IgD-negative memory B cell (primary cell): ENCODE measurements at regions not wholly inside any gene's neighbourhood (a gene's known extent, or its start where the extent isn't known, plus 50 kb on each side); places are given as distances from the start of the nearest gene placed in this dataset.

ENCODE experiments used
- H3K27ac Mint-ChIP-seq, 3 donors: one replicate each; pipeline ENCODE4 v1.8.0; 2020 to 2022; ENCODE audit warnings: mild to moderate bottlenecking in 3 of 3, mixed read lengths in 3 of 3, moderate library complexity in 1 of 3
- H3K27me3 Mint-ChIP-seq: one replicate; pipeline ENCODE4 v1.8.0; 2021; ENCODE audit warnings: mixed read lengths
- H3K36me3 Mint-ChIP-seq: one replicate; pipeline ENCODE4 v1.8.0; 2020; ENCODE audit warnings: mild to moderate bottlenecking, mixed read lengths
- H3K4me1 Mint-ChIP-seq, 3 donors: one replicate each; pipeline ENCODE4 v1.8.0; 2020 to 2022; ENCODE audit warnings: mixed read lengths in 3 of 3, mild to moderate bottlenecking in 1 of 3
- H3K4me3 Mint-ChIP-seq, 4 donors: one replicate each; pipeline ENCODE4 v1.8.0; 2020 to 2022; ENCODE audit warnings: mild to moderate bottlenecking in 4 of 4, mixed read lengths in 4 of 4, moderate library complexity in 3 of 4
- H3K9me3 Mint-ChIP-seq, 3 donors: one replicate each; pipeline ENCODE4 v1.8.0; 2020 to 2021; ENCODE audit warnings: mixed read lengths in 3 of 3, mild to moderate bottlenecking in 1 of 3

DNA sequence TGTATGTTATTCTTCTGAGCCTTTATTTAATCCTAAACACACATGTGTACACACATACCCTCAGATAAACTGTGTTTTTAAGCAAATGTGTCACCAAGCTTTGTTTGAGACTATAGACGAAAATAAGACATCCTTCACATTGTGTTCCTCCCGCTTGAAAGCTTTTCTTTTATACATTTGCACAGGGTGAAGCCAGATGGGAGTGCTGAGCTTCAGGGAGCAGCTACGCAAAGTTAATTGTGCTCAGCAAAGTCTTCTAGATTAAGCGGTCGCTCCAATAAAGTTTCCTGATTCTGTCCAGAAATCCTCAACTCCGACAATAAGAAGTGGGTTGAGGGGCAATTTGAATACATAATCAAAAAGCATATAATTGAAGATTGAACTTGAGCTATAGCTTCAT, 117.2 kb upstream of the ARGLU1 start:
- Mint-ChIP-seq H3K36me3 (no peaks in the 10 kb centered on the region), H3K27ac (no peak overlapping the region), H3K4me3 (no peak overlapping the region), H3K9me3 (peaks cover 0 to 2% (median 0%) of the 10 kb centered on the region in 3 donors), H3K4me1 (peaks cover 4 to 7% (median 5%) of the 10 kb centered on the region in 3 donors), H3K27me3 (peaks cover 12% of the 10 kb centered on the region)

DNA sequence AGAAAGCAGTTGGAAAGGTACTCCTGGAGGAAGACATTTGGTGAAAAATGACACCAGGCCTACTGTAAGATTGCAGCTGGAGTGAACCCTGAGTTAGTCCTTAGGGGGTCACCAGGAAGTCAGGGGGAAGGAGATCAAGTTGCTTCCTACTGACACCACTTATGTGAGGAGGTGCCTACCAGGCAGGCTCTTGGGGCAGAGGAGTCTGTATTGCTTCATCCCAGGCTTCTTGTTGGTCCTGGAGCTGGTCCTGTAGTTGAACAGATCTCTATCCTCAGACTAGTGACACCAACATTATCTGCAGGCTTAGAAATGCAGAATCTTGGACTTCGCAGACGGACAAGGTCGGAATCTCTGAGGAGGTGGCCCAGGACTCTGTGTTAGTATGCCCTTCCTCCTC, 116.0 kb upstream of the ARGLU1 start:
- H3K4me1 Mint-ChIP-seq: peaks cover 4 to 7% (median 5%) of the 10 kb centered on the region in 3 donors
- no peak overlapping the region for H3K27ac Mint-ChIP-seq
- H3K27me3 Mint-ChIP-seq: peaks cover 10% of the 10 kb centered on the region
- H3K9me3 Mint-ChIP-seq: no peaks in the 10 kb centered on the region
- H3K4me3 Mint-ChIP-seq: no peak overlapping the region
- H3K36me3 Mint-ChIP-seq: no peaks in the 10 kb centered on the region

- Mint-ChIP-seq H3K4me1 (peaks cover 4 to 7% (median 5%) of the 10 kb centered on the region in 3 donors), H3K27me3 (peaks cover 10% of the 10 kb centered on the region), H3K27ac (no peak overlapping the region), H3K9me3 (no peaks in the 10 kb centered on the region), H3K36me3 (no peaks in the 10 kb centered on the region), H3K4me3 (peak overlapping the region in 1 of 4 donors; percentile 27)
Measured at GRCh38 chr13:106683179-106683578, 115.2 kb upstream of the ARGLU1 start.

- Mint-ChIP-seq H3K27ac (no peak overlapping the region), H3K4me1 (peaks cover 4 to 7% (median 5%) of the 10 kb centered on the region in 3 donors), H3K9me3 (peaks cover 0 to 2% (median 0%) of the 10 kb centered on the region in 3 donors), H3K4me3 (no peak overlapping the region), H3K27me3 (peaks cover 10% of the 10 kb centered on the region), H3K36me3 (no peaks in the 10 kb centered on the region)
Measured at GRCh38 chr13:106681997-106682396, 114.1 kb upstream of the ARGLU1 start.

GRCh38 chr13:106681536-106681935, 113.6 kb upstream of the ARGLU1 start:
- Mint-ChIP-seq H3K9me3 (peaks cover 0 to 2% (median 0%) of the 10 kb centered on the region in 3 donors), H3K4me3 (no peak overlapping the region), H3K36me3 (peaks cover 1% of the 10 kb centered on the region), H3K27ac (no peak overlapping the region), H3K27me3 (peaks cover 10% of the 10 kb centered on the region), H3K4me1 (peaks cover 4 to 7% (median 5%) of the 10 kb centered on the region in 3 donors)

DNA sequence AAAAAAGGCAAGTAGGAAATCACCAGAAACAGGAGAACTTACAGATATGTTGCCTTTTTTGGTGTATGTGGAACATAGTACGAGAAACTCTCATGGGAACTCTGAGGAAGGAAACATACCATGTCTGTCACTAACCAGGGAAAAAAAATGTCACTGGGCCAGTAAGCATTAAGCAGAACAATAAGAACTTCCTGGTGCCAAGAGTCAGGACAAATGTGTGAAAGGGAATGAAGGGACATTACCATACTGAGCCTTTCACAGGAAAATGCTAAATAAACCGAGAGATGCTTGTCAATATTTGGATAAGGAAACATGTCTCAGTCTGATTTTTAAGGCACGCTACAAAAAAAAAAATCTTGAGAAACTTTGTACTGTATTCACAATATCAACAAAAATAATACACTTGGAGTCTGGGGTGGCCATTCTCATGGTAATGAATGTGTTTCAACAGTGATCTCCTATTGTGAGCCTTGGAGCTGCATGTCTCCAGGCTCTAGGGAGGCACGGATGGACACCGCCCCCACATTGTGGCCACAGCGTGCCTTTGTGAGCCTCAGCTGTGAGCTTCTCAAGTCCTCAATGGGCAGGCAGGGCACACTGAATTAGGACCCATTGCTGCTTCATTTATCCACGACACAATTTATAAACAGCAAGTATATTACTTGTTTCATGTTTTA, 113.0 kb upstream of the ARGLU1 start:
- no peak overlapping the region for H3K27ac Mint-ChIP-seq
- H3K4me3 Mint-ChIP-seq: no peak overlapping the region
- peaks cover 0 to 2% (median 0%) of the 10 kb centered on the region in 3 donors for H3K9me3 Mint-ChIP-seq
- H3K27me3 Mint-ChIP-seq: peaks cover 10% of the 10 kb centered on the region
- H3K4me1 Mint-ChIP-seq: peaks cover 4 to 7% (median 5%) of the 10 kb centered on the region in 3 donors
- peaks cover 1% of the 10 kb centered on the region for H3K36me3 Mint-ChIP-seq

- Mint-ChIP-seq H3K4me1 (peaks cover 4 to 7% (median 5%) of the 10 kb centered on the region in 3 donors), H3K9me3 (peaks cover 0 to 2% (median 0%) of the 10 kb centered on the region in 3 donors), H3K27me3 (peaks cover 7% of the 10 kb centered on the region), H3K36me3 (peaks cover 1% of the 10 kb centered on the region), H3K27ac (no peak overlapping the region), H3K4me3 (no peak overlapping the region)
Measured at GRCh38 chr13:106678646-106679418, 110.9 kb upstream of the ARGLU1 start.

DNA sequence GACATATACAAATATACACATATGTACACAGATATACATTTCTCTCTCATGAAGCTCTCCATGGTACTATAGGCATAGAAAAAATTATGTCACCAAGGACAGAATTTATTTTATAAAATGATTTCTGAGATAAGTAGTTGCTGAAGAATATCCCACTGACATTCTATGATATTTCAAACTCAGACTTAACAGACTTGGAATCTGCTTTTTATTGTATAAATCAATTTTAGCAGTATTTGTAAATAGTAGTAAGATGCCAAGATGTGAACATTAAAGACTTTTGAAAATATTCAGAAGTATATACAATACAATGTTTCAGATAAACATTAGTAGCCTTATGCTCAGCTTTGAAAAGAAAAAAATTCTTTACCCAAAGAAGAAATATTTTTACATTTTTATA, 107.4 kb upstream of the ARGLU1 start:
- no peaks in the 10 kb centered on the region for H3K27me3 Mint-ChIP-seq
- H3K4me1 Mint-ChIP-seq: no peaks in the 10 kb centered on the region
- H3K36me3 Mint-ChIP-seq: peaks cover 1% of the 10 kb centered on the region
- H3K9me3 Mint-ChIP-seq: peaks cover 0 to 4% (median 0%) of the 10 kb centered on the region in 3 donors
- H3K27ac Mint-ChIP-seq: no peak overlapping the region
- no peak overlapping the region for H3K4me3 Mint-ChIP-seq

- H3K36me3 Mint-ChIP-seq: no peaks in the 10 kb centered on the region
- peaks cover 0 to 6% (median 0%) of the 10 kb centered on the region in 3 donors for H3K4me1 Mint-ChIP-seq
- H3K27me3 Mint-ChIP-seq: peaks cover 5% of the 10 kb centered on the region
- H3K27ac Mint-ChIP-seq: no peak overlapping the region
- no peaks in the 10 kb centered on the region for H3K9me3 Mint-ChIP-seq
- no peak overlapping the region for H3K4me3 Mint-ChIP-seq
Measured at GRCh38 chr13:106660746-106661625, 93.0 kb upstream of the ARGLU1 start.

DNA sequence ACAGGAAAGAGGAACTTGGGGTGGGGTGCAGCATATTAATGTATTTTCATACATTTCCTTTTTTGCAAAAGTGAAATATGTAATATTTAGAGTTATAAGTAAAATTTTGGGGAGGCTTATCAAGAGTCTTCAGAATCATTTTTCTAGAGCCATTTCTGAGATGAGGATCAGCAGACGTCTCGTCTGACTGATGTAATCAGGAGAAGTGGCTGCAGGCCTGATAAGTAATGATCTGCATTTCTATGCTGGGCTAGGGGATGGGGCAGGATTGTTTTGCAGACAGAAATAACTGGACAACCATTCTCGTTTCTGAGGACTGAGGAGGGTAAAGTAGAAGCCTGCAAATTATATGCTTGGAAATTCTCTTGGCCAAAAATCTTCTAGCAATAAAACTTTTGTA, 89.2 kb upstream of the ARGLU1 start:
- Mint-ChIP-seq H3K9me3 (no peaks in the 10 kb centered on the region), H3K36me3 (no peaks in the 10 kb centered on the region), H3K27me3 (peaks cover 5% of the 10 kb centered on the region), H3K4me3 (peak overlapping the region in 1 of 4 donors; percentile 38), H3K4me1 (peaks cover 0 to 6% (median 0%) of the 10 kb centered on the region in 3 donors), H3K27ac (no peak overlapping the region)

- H3K4me1 Mint-ChIP-seq: peaks cover 0 to 6% (median 0%) of the 10 kb centered on the region in 3 donors
- H3K27me3 Mint-ChIP-seq: peaks cover 5% of the 10 kb centered on the region
- H3K9me3 Mint-ChIP-seq: no peaks in the 10 kb centered on the region
- no peaks in the 10 kb centered on the region for H3K36me3 Mint-ChIP-seq
- no peak overlapping the region for H3K27ac Mint-ChIP-seq
- H3K4me3 Mint-ChIP-seq: no peak overlapping the region
Measured at GRCh38 chr13:106656186-106656585, 88.2 kb upstream of the ARGLU1 start.

GRCh38 chr13:106651442-106651841, 83.5 kb upstream of the ARGLU1 start:
- no peak overlapping the region for H3K4me3 Mint-ChIP-seq
- no peaks in the 10 kb centered on the region for H3K9me3 Mint-ChIP-seq

DNA sequence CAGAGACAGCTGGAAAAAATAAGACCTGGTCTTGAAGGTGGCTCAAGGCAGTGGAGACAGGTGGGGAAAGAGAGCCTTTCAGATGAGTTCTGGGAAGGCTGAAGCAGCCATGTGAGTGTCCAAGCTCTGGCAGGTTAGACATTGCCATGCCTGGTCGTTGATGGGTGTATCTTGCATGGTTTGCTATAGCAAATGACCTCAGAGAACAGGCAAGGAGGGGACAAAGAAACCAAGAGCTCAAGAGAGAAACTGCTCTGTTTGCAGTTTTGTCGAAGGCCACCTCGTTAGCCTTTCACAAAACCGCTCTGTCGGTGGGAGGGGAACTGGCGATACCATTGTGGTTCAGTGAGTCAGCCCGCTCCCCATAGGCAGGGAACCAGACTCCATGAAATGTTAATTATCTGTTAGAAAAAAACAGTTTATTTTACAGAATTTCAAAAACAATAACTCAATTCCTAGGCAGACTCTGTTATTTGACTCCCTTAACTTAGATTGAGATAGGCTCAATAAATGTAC, 82.8 kb upstream of the ARGLU1 start:
- Mint-ChIP-seq H3K27ac (no peak overlapping the region), H3K4me3 (no peak overlapping the region), H3K36me3 (no peaks in the 10 kb centered on the region), H3K9me3 (no peaks in the 10 kb centered on the region), H3K4me1 (no peaks in the 10 kb centered on the region), H3K27me3 (peaks cover 1% of the 10 kb centered on the region)

More at GRCh38 chr13:106651442-106651841, 83.5 kb upstream of the ARGLU1 start:
- no peaks in the 10 kb centered on the region for H3K36me3 Mint-ChIP-seq
- peaks cover 0 to 2% (median 0%) of the 10 kb centered on the region in 3 donors for H3K4me1 Mint-ChIP-seq
- no peaks in the 10 kb centered on the region for H3K27me3 Mint-ChIP-seq
- no peak overlapping the region for H3K27ac Mint-ChIP-seq

DNA sequence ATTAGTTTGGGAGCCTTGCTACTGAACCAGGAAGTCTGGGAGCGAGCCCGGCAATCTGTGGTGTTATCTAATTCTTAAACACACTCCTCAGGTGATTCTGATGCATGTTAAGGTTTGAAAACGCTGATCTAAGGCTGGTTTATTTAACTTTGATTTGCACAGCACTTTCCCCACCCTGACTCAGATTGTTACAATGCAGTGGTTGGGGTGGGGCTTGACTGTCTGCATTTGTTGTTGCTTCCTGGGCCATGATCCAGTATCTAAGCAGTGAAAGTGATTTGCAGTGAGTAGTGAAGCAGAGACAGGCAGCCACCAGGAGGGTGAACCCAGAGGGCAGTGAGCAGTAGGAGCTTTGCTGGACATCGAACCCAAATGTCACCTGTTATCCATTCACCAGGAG, 81.6 kb upstream of the ARGLU1 start:
- no peak overlapping the region for H3K4me3 Mint-ChIP-seq
- no peak overlapping the region for H3K27ac Mint-ChIP-seq
- H3K9me3 Mint-ChIP-seq: no peaks in the 10 kb centered on the region
- no peaks in the 10 kb centered on the region for H3K36me3 Mint-ChIP-seq
- H3K4me1 Mint-ChIP-seq: no peaks in the 10 kb centered on the region
- H3K27me3 Mint-ChIP-seq: peaks cover 1% of the 10 kb centered on the region

- H3K9me3 Mint-ChIP-seq: no peaks in the 10 kb centered on the region
- no peaks in the 10 kb centered on the region for H3K4me1 Mint-ChIP-seq
- H3K27ac Mint-ChIP-seq: no peak overlapping the region
- H3K27me3 Mint-ChIP-seq: peaks cover 1% of the 10 kb centered on the region
- H3K4me3 Mint-ChIP-seq: no peak overlapping the region
- no peaks in the 10 kb centered on the region for H3K36me3 Mint-ChIP-seq
Measured at GRCh38 chr13:106640515-106640914, 72.6 kb upstream of the ARGLU1 start.
